Kidney (tissue), 13 donors: ENCODE measurements at regions not wholly inside any gene's neighbourhood (a gene's known extent, or its start where the extent isn't known, plus 50 kb on each side); places are given as distances from the start of the nearest gene placed in this dataset.

Source experiments
- DNase-seq, 5 donors: peaks; one replicate each; pipeline ENCODE4 v3.0.0-alpha.2; 2013 to 2020
- FAIRE-seq: peaks from 2 replicates; lab custom pipeline; 2012; peaks lifted over from hg19 to GRCh38; lab: Jason Lieb, UNC
- H3K27ac ChIP-seq, 2 donors: one replicate each; pipeline ENCODE4 v1.7.0; 2013; ENCODE audit warnings: low read depth in 2 of 2, low read length in 2 of 2, inconsistent platforms in 1 of 2
- H3K27me3 ChIP-seq: one replicate; pipeline ENCODE4 v1.7.1; 2013; ENCODE audit warnings: low read length, inconsistent platforms; ENCODE audit not compliant: control insufficient read depth, insufficient read depth
- H3K36me3 ChIP-seq, 3 donors: one replicate each; pipeline versions ENCODE4 v1.7.0 to v1.7.1; 2013; ENCODE audit warnings: low read length in 3 of 3, control low read depth in 1 of 3, inconsistent platforms in 1 of 3; ENCODE audit not compliant: insufficient read depth in 3 of 3, control insufficient read depth in 2 of 3
- H3K4me1 ChIP-seq, 3 donors: one replicate each; pipeline versions ENCODE4 v1.7.0 to v1.7.1; 2013; ENCODE audit warnings: low read length in 3 of 3, inconsistent platforms in 1 of 3, low read depth in 1 of 3; ENCODE audit not compliant: control insufficient read depth in 2 of 3, insufficient read depth in 2 of 3
- H3K4me3 ChIP-seq, 3 donors: one replicate each; pipeline versions ENCODE4 v1.7.0 to v1.8.1; 2013; ENCODE audit warnings: low read length in 3 of 3, control low read depth in 1 of 3, inconsistent platforms in 1 of 3
- H3K9ac ChIP-seq, 3 donors: one replicate each; pipeline versions ENCODE4 v1.7.0 to v1.7.1; 2013; ENCODE audit warnings: low read length in 3 of 3, control low read depth in 1 of 3, inconsistent platforms in 1 of 3
- H3K9me3 ChIP-seq, 3 donors: one replicate each; pipeline versions ENCODE4 v1.7.0 to v1.7.1; 2013; ENCODE audit warnings: low read length in 3 of 3, control low read depth in 1 of 3, inconsistent platforms in 1 of 3; ENCODE audit not compliant: control insufficient read depth in 2 of 3, insufficient read depth in 1 of 3
- intact Hi-C: fragments of 100-400 bp; cut with DNase I; formaldehyde crosslinking; loops from one replicate; pipeline ENCODE4 v1.11.1; 2022
- TF ChIP-seq, protein P1 (sequence below): IDR thresholded peaks from 3 replicates; pipeline ENCODE4 v1.5.1; 2012; ENCODE audit warnings: mild to moderate bottlenecking, moderate library complexity, borderline replicate concordance; ENCODE audit not compliant: insufficient read depth; ENCODE audit errors: extremely low read depth
- donor health status: control.
- donor health status: control.
- donor health status: control.
- donor health status: control.
- donor health status: control.
- donor health status: DM: yes; HTN: yes; CAD: no.
- donor health status: Normal renal cell carcinoma (clear cell type).

DNA sequence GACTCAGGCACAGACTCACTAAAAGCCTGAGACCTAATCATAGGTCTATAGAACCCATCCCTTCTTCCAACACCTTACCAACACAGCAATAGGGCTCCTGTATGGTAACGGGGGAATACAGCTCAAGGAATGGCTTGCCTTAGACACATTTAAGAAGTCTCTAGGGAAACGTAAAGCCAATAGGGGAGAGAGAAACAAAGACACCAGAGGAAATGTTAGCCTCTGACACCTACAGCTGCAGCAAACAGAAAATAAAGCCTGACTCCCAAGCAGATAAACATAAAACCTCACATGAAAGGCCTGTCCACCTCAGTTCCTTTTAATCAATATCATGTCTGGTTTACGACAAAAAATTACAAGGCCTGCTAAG is 51.1 kb upstream of the NCOA1 start:
- no peak for DNase-seq
- Histone ChIP-seq H3K36me3 (no peaks in the 10 kb centered on the region), H3K9ac (no peak overlapping the region), H3K9me3 (no peaks in the 10 kb centered on the region), H3K4me1 (peaks cover 0 to 4% (median 3%) of the 10 kb centered on the region in 3 donors), H3K4me3 (no peak overlapping the region), H3K27me3 (no peaks in the 10 kb centered on the region), H3K27ac (no peak overlapping the region)
- intact Hi-C loops = no loop called here
- no peak for FAIRE-seq
- TF ChIP-seq, protein P1, sequence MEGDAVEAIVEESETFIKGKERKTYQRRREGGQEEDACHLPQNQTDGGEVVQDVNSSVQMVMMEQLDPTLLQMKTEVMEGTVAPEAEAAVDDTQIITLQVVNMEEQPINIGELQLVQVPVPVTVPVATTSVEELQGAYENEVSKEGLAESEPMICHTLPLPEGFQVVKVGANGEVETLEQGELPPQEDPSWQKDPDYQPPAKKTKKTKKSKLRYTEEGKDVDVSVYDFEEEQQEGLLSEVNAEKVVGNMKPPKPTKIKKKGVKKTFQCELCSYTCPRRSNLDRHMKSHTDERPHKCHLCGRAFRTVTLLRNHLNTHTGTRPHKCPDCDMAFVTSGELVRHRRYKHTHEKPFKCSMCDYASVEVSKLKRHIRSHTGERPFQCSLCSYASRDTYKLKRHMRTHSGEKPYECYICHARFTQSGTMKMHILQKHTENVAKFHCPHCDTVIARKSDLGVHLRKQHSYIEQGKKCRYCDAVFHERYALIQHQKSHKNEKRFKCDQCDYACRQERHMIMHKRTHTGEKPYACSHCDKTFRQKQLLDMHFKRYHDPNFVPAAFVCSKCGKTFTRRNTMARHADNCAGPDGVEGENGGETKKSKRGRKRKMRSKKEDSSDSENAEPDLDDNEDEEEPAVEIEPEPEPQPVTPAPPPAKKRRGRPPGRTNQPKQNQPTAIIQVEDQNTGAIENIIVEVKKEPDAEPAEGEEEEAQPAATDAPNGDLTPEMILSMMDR = no peak

DNA sequence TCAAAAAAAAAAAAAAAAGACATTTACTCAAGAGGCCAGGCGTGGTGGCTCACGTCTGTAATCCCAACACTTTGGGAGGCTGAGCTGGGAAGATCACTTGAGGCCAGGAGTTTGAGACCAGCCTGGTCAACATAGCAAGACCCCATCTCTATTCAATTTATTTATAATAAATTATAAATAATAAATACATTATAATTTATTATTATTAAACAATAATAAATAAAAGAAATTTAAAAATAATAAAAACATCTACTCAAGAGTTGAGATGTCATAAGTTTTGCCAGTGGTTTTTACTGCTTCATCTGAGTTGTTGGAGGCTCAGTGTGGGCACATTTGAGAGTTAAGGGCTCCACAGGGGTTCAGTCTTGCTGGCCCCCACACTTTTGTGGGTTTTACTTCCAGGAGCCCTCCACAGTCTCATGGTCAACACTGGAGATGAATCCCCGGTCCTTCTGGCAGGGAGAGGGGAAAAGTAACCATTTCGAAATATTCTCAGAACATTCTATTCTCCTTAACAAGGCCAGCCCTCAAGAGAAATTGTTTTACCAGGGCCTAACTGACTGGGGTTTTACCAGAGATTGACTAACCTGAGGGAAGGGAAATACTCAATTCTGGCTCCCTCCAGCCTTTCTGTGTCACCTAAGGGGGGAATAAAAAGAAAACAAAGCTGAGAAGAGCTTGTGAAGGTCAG is 51.6 kb upstream of the NCOA1 start:
- H3K9ac ChIP-seq = no peak overlapping the region
- FAIRE-seq = no peak
- DNase-seq = no peak
- no peaks in the 10 kb centered on the region for H3K9me3 ChIP-seq
- no peaks in the 10 kb centered on the region for H3K36me3 ChIP-seq
- H3K27me3 ChIP-seq = no peaks in the 10 kb centered on the region
- no peak overlapping the region for H3K27ac ChIP-seq
- TF ChIP-seq, protein P1 = no peak
- no peak overlapping the region for H3K4me3 ChIP-seq
- H3K4me1 ChIP-seq = peaks cover 0 to 4% (median 3%) of the 10 kb centered on the region in 3 donors
- intact Hi-C loops = no loop called here

DNA sequence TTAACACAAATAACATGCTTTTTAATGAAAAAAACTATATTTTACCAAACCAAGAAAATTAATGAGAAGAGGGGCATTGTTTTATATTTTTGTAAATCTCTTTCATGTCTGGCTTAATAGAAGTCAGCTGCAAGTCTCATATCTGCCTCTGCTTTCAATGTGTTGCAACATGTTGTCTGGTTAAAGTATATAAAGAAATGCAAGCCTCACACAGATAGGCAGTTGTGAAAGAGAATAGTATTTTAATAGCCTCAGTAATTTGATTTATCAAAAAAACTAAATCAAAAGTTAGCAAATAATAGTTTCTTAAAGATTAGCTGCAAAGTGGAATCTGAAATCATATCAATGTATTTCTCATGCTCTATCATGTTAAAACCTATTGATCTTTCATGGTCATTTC is 52.9 kb upstream of the NCOA1 start:
- TF ChIP-seq, protein P1 = no peak
- intact Hi-C loops = no loop called here
- FAIRE-seq = no peak
- DNase-seq = no peak
- Histone ChIP-seq H3K4me1 (peaks cover 0 to 4% (median 3%) of the 10 kb centered on the region in 3 donors), H3K27me3 (no peaks in the 10 kb centered on the region), H3K36me3 (no peaks in the 10 kb centered on the region), H3K9me3 (no peaks in the 10 kb centered on the region), H3K27ac (no peak overlapping the region), H3K4me3 (no peak overlapping the region), H3K9ac (no peak overlapping the region)
